ENCODE measurements at regions not wholly inside any gene's neighbourhood (a gene's known extent, or its start where the extent isn't known, plus 50 kb on each side); places are given as distances from the start of the nearest gene placed in this dataset.

- DNase-seq: no peak
- Histone ChIP-seq H3K56ac (ENCODE audit: insufficient read length, low read depth, low read length) (no peak overlapping the region), H3K23ac (ENCODE audit: insufficient read length, low read depth, low read length) (no peak overlapping the region), H2AFZ (ENCODE audit: low read length) (no peak overlapping the region), H3K27me3 (ENCODE audit: insufficient read depth, low read length) (no peaks in the 10 kb centered on the region), H4K5ac (ENCODE audit: insufficient read length, low read depth, low read length) (no peak overlapping the region), H2BK120ac (ENCODE audit: low read depth, low read length, poor library complexity, severe bottlenecking) (no peak overlapping the region), H3K4me1 (ENCODE audit: insufficient read depth, low read length) (no peaks in the 10 kb centered on the region), H4K20me1 (ENCODE audit: control insufficient read depth, insufficient read depth, insufficient read length) (no peaks in the 10 kb centered on the region), H2BK20ac (ENCODE audit: low read depth, low read length, poor library complexity, severe bottlenecking) (no peak overlapping the region), H3K9ac (ENCODE audit: extremely low read depth, insufficient read length, low read length) (no peak overlapping the region), H3K79me1 (ENCODE audit: insufficient read depth, low read depth, low read length, poor library complexity, severe bottlenecking) (no peaks in the 10 kb centered on the region), H3T11ph (ENCODE audit: low read length) (no peak overlapping the region), H2BK12ac (ENCODE audit: insufficient read length, low read depth, low read length) (no peak overlapping the region), H4K8ac (replicated peaks; ENCODE audit: insufficient read length, low read depth, low read length) (no peak overlapping the region), H3K18ac (ENCODE audit: insufficient read length, low read depth, low read length) (no peak overlapping the region), H3K4ac (ENCODE audit: low read depth, low read length) (no peak overlapping the region), H3K9me3 (ENCODE audit: control insufficient read depth, low read depth, low read length) (no peaks in the 10 kb centered on the region), H3K4me2 (ENCODE audit: insufficient read depth, insufficient read length, low read length) (no peak overlapping the region), H2BK15ac (ENCODE audit: low read depth, low read length) (no peak overlapping the region), H3K23me2 (ENCODE audit: insufficient read length, low read depth, low read length, poor library complexity, severe bottlenecking) (no peaks in the 10 kb centered on the region), H4K91ac (ENCODE audit: insufficient read length, low read depth, low read length) (no peak overlapping the region), H3K27ac (ENCODE audit: insufficient read length, low read depth, low read length) (no peak overlapping the region), H2AK5ac (ENCODE audit: insufficient read length, low read length) (no peak overlapping the region), H3K14ac (ENCODE audit: insufficient read depth, low read length) (no peak overlapping the region), H3K79me2 (ENCODE audit: insufficient read depth, low read length) (no peaks in the 10 kb centered on the region), H2BK5ac (ENCODE audit: insufficient read length, low read length) (no peak overlapping the region)
- peaks cover 5 to 34% (median 19%) of the 10 kb centered on the region in 3 experiments; a peak in 6 of 7 replicates for H3K36me3 Mint-ChIP-seq (ENCODE audit: insufficient read depth in 1 of 3, low read depth in 3 of 3)
- TF ChIP-seq, protein P1, sequence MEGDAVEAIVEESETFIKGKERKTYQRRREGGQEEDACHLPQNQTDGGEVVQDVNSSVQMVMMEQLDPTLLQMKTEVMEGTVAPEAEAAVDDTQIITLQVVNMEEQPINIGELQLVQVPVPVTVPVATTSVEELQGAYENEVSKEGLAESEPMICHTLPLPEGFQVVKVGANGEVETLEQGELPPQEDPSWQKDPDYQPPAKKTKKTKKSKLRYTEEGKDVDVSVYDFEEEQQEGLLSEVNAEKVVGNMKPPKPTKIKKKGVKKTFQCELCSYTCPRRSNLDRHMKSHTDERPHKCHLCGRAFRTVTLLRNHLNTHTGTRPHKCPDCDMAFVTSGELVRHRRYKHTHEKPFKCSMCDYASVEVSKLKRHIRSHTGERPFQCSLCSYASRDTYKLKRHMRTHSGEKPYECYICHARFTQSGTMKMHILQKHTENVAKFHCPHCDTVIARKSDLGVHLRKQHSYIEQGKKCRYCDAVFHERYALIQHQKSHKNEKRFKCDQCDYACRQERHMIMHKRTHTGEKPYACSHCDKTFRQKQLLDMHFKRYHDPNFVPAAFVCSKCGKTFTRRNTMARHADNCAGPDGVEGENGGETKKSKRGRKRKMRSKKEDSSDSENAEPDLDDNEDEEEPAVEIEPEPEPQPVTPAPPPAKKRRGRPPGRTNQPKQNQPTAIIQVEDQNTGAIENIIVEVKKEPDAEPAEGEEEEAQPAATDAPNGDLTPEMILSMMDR (conservative IDR thresholded peaks at IDR 0.05): no peak
- H3K27ac Mint-ChIP-seq: no peak overlapping the region; a peak in 1 of 7 replicates
- no peak overlapping the region for H3K4me3 Mint-ChIP-seq
- no peaks in the 10 kb centered on the region for H3K27me3 Mint-ChIP-seq (ENCODE audit: low read depth)
- H3K9me3 Mint-ChIP-seq: no peaks in the 10 kb centered on the region
- H3K4me1 Mint-ChIP-seq: peaks cover 0 to 3% of the 10 kb centered on the region in 2 experiments; a peak in 1 of 4 replicates
- no CpG with 5 or more reads among the region's 1 CpG for WGBS (ENCODE audit: extremely low coverage, insufficient read length, low lambda C conversion rate)
Observed at GRCh38 chr4:112808001-112808400, 171.1 kb downstream of the LARP7 start.

Data from H9 (cell line).